PFSK-1 (cell line): ENCODE measurements at regions not wholly inside any gene's neighbourhood (a gene's known extent, or its start where the extent isn't known, plus 50 kb on each side); places are given as distances from the start of the nearest gene placed in this dataset.

ENCODE experiments used
- FOXP2 ChIP-seq: optimal IDR thresholded peaks from 2 replicates; pipeline ENCODE3; 2011; ENCODE audit warnings: borderline replicate concordance, control low read depth, inconsistent platforms; ENCODE audit not compliant: insufficient read depth; ENCODE audit errors: extremely low read length, extremely low read depth
- POLR2AphosphoS5 ChIP-seq: IDR thresholded peaks from 2 replicates; pipeline ENCODE4 v1.6.1; 2012; ENCODE audit warnings: low read depth, mild to moderate bottlenecking, control low read depth, low read length, moderate library complexity
- REST ChIP-seq, 2 experiments: IDR thresholded peaks; 2 replicates each; pipeline versions ENCODE4 v1.6.1 to v1.8.0; 2011 to 2012; ENCODE audit warnings: low read depth in 2 of 2, low read length in 2 of 2, control low read depth in 1 of 2, inconsistent platforms in 1 of 2, mild to moderate bottlenecking in 1 of 2, moderate library complexity in 1 of 2; ENCODE audit not compliant: insufficient read depth in 1 of 2
- TAF1 ChIP-seq: IDR thresholded peaks from 2 replicates; pipeline ENCODE4 v1.6.1; 2012; ENCODE audit warnings: low read length, control low read depth, borderline replicate concordance; ENCODE audit not compliant: insufficient read depth

GRCh38 chr11:128155590-128155989, 431.8 kb downstream of the ETS1 start:
- no peak for TF ChIP-seq TAF1
- no peak for TF ChIP-seq REST (IDR thresholded peaks at IDR 0.05; ENCODE audit: insufficient read depth in 1 of 2, low read depth in 2 of 2, low read length in 2 of 2)
- no peak for TF ChIP-seq POLR2AphosphoS5
- no peak for TF ChIP-seq FOXP2
